ENCODE measurements at regions not wholly inside any gene's neighbourhood (a gene's known extent, or its start where the extent isn't known, plus 50 kb on each side); places are given as distances from the start of the nearest gene placed in this dataset.

DNA sequence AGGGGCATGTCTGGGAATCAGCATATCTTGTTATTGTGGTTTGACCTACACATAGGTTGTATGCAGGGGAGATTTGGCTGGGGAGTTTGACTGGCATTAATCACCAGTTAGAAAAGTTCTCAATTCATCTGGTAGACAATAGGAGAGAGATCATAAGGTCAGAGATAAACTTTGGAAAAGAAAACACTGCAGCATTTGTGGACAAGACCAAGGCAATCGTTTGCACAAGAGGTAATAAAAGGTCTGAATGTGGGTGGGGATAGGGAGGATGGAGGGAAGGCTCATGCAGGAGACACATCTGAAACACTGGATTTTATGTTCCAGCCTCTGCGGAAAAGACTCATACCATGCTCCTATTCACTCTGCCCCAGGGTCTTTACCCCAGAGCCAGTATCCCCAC, 136.9 kb downstream of the MAIP1 start:
- no peaks in the 10 kb centered on the region for H3F3A ChIP-seq (ENCODE audit: insufficient read depth, low read length, poor library complexity, severe bottlenecking)
- H3K4me2 ChIP-seq (ENCODE audit: low read length) = no peak overlapping the region
- no peak overlapping the region for H3K9ac ChIP-seq (ENCODE audit: low read length)
- H3K27me3 ChIP-seq (ENCODE audit: insufficient read depth, low read depth, low read length) = no peaks in the 10 kb centered on the region
- no peak overlapping the region for H2AFZ ChIP-seq (ENCODE audit: low read depth, low read length)
- H3K4me3 ChIP-seq (ENCODE audit: low read length) = no peak overlapping the region
- no peaks in the 10 kb centered on the region for H3K9me2 ChIP-seq (ENCODE audit: insufficient read depth, low read length)
- H3K36me3 ChIP-seq (ENCODE audit: insufficient read depth, low read length) = no peaks in the 10 kb centered on the region
- TF ChIP-seq, protein P1, sequence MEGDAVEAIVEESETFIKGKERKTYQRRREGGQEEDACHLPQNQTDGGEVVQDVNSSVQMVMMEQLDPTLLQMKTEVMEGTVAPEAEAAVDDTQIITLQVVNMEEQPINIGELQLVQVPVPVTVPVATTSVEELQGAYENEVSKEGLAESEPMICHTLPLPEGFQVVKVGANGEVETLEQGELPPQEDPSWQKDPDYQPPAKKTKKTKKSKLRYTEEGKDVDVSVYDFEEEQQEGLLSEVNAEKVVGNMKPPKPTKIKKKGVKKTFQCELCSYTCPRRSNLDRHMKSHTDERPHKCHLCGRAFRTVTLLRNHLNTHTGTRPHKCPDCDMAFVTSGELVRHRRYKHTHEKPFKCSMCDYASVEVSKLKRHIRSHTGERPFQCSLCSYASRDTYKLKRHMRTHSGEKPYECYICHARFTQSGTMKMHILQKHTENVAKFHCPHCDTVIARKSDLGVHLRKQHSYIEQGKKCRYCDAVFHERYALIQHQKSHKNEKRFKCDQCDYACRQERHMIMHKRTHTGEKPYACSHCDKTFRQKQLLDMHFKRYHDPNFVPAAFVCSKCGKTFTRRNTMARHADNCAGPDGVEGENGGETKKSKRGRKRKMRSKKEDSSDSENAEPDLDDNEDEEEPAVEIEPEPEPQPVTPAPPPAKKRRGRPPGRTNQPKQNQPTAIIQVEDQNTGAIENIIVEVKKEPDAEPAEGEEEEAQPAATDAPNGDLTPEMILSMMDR (IDR thresholded peaks at IDR 0.05; ENCODE audit: poor library complexity, severe bottlenecking) = no peak
- TF ChIP-seq EZH2 (IDR thresholded peaks at IDR 0.05; ENCODE audit: borderline replicate concordance, insufficient read depth, low read length, poor library complexity, severe bottlenecking) = no peak
- TF ChIP-seq, protein P2, sequence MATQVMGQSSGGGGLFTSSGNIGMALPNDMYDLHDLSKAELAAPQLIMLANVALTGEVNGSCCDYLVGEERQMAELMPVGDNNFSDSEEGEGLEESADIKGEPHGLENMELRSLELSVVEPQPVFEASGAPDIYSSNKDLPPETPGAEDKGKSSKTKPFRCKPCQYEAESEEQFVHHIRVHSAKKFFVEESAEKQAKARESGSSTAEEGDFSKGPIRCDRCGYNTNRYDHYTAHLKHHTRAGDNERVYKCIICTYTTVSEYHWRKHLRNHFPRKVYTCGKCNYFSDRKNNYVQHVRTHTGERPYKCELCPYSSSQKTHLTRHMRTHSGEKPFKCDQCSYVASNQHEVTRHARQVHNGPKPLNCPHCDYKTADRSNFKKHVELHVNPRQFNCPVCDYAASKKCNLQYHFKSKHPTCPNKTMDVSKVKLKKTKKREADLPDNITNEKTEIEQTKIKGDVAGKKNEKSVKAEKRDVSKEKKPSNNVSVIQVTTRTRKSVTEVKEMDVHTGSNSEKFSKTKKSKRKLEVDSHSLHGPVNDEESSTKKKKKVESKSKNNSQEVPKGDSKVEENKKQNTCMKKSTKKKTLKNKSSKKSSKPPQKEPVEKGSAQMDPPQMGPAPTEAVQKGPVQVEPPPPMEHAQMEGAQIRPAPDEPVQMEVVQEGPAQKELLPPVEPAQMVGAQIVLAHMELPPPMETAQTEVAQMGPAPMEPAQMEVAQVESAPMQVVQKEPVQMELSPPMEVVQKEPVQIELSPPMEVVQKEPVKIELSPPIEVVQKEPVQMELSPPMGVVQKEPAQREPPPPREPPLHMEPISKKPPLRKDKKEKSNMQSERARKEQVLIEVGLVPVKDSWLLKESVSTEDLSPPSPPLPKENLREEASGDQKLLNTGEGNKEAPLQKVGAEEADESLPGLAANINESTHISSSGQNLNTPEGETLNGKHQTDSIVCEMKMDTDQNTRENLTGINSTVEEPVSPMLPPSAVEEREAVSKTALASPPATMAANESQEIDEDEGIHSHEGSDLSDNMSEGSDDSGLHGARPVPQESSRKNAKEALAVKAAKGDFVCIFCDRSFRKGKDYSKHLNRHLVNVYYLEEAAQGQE (IDR thresholded peaks at IDR 0.05; ENCODE audit: borderline replicate concordance) = no peak
- no peak for TF ChIP-seq EP300 (conservative IDR thresholded peaks at IDR 0.05; ENCODE audit: poor library complexity, severe bottlenecking)
- no peak for TF ChIP-seq TAF1 (IDR thresholded peaks at IDR 0.05; ENCODE audit: low read depth)
- no peak for TF ChIP-seq RAD21 (conservative IDR thresholded peaks at IDR 0.05)
- TF ChIP-seq MXI1 (conservative IDR thresholded peaks at IDR 0.05; ENCODE audit: poor library complexity, severe bottlenecking) = no peak
- no peak for TF ChIP-seq POLR2AphosphoS5 (IDR thresholded peaks at IDR 0.05)
- TF ChIP-seq SMC3 (conservative IDR thresholded peaks at IDR 0.05; ENCODE audit: poor library complexity) = no peak
- no peaks in the 10 kb centered on the region for H3K9me3 ChIP-seq (ENCODE audit: low read length)
- no peak overlapping the region for H3K27ac ChIP-seq (ENCODE audit: low read length)
- H4K20me1 ChIP-seq (ENCODE audit: insufficient read depth) = no peaks in the 10 kb centered on the region
- no peaks in the 10 kb centered on the region for H3K79me2 ChIP-seq (replicated peaks; ENCODE audit: insufficient read depth, low read length)

DNA sequence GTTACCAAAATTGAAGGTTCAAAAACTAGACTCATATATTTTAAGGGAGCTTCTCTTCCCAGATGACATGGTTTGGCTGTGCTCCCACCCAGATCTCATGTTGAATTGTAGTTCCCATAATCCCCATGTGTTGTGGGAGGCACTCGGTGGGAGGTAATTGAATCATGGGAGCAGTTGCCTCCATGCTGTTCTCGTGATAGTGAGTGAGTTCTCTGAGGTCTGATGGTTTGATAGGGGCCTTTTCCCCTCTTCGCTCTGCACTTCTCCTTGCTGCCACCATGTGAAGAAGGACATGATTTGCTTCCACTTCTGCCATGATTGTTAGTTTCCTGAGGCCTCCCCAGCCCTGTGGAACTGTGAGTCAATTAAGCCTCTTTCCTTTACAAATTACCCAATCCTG, 140.1 kb downstream of the MAIP1 start:
- no peaks in the 10 kb centered on the region for H3F3A ChIP-seq (ENCODE audit: insufficient read depth, low read length, poor library complexity, severe bottlenecking)
- no peak overlapping the region for H3K4me3 ChIP-seq (ENCODE audit: low read length)
- H3K36me3 ChIP-seq (ENCODE audit: insufficient read depth, low read length) = no peaks in the 10 kb centered on the region
- H3K9me3 ChIP-seq (ENCODE audit: low read length) = no peaks in the 10 kb centered on the region
- no peak overlapping the region for H3K4me2 ChIP-seq (ENCODE audit: low read length)
- no peak overlapping the region for H3K9ac ChIP-seq (ENCODE audit: low read length)
- H4K20me1 ChIP-seq (ENCODE audit: insufficient read depth) = no peaks in the 10 kb centered on the region
- no peaks in the 10 kb centered on the region for H3K9me2 ChIP-seq (ENCODE audit: insufficient read depth, low read length)
- H3K27ac ChIP-seq (ENCODE audit: low read length) = no peak overlapping the region
- H3K27me3 ChIP-seq (ENCODE audit: insufficient read depth, low read depth, low read length) = no peaks in the 10 kb centered on the region
- H3K79me2 ChIP-seq (replicated peaks; ENCODE audit: insufficient read depth, low read length) = no peaks in the 10 kb centered on the region
- TF ChIP-seq EP300 (conservative IDR thresholded peaks at IDR 0.05; ENCODE audit: poor library complexity, severe bottlenecking) (no peak), RAD21 (conservative IDR thresholded peaks at IDR 0.05) (no peak), EZH2 (IDR thresholded peaks at IDR 0.05; ENCODE audit: borderline replicate concordance, insufficient read depth, low read length, poor library complexity, severe bottlenecking) (no peak), MXI1 (conservative IDR thresholded peaks at IDR 0.05; ENCODE audit: poor library complexity, severe bottlenecking) (no peak), TAF1 (IDR thresholded peaks at IDR 0.05; ENCODE audit: low read depth) (no peak), POLR2AphosphoS5 (IDR thresholded peaks at IDR 0.05) (no peak), SMC3 (conservative IDR thresholded peaks at IDR 0.05; ENCODE audit: poor library complexity) (no peak)
- TF ChIP-seq, protein P1 (IDR thresholded peaks at IDR 0.05; ENCODE audit: poor library complexity, severe bottlenecking) = no peak
- TF ChIP-seq, protein P2 (IDR thresholded peaks at IDR 0.05; ENCODE audit: borderline replicate concordance) = no peak
- H2AFZ ChIP-seq (ENCODE audit: low read depth, low read length) = no peak overlapping the region

Data from neural cell (in vitro differentiated cells).